Subcutaneous abdominal adipose tissue (tissue), 5 donors: ENCODE measurements at regions not wholly inside any gene's neighbourhood (a gene's known extent, or its start where the extent isn't known, plus 50 kb on each side); places are given as distances from the start of the nearest gene placed in this dataset.
"Not testable (repeated sequence)": the region's sequence is repeated elsewhere in the genome, so short reads cannot be mapped to it uniquely, and the experiment has no call there.

Experiments used
- H3K27ac ChIP-seq: one replicate; pipeline ENCODE4 v1.7.0; 2013; ENCODE audit warnings: low read depth, mild to moderate bottlenecking, inconsistent platforms, low read length, moderate library complexity
- H3K27me3 ChIP-seq, 5 donors: one replicate each; pipeline ENCODE4 v1.7.0; 2013; ENCODE audit warnings: low read length in 5 of 5, inconsistent platforms in 1 of 5; ENCODE audit not compliant: control insufficient read depth in 5 of 5, insufficient read depth in 4 of 5
- H3K36me3 ChIP-seq, 5 donors: one replicate each; pipeline ENCODE4 v1.7.0; 2013; ENCODE audit warnings: low read length in 5 of 5; ENCODE audit not compliant: control insufficient read depth in 5 of 5, insufficient read depth in 5 of 5
- H3K4me1 ChIP-seq, 5 donors: one replicate each; pipeline ENCODE4 v1.7.0; 2013; ENCODE audit warnings: low read length in 5 of 5, mild to moderate bottlenecking in 3 of 5, moderate library complexity in 1 of 5; ENCODE audit not compliant: control insufficient read depth in 5 of 5, insufficient read depth in 5 of 5
- H3K4me3 ChIP-seq, 5 donors: one replicate each; pipeline ENCODE4 v1.7.0; 2013; ENCODE audit warnings: low read length in 5 of 5, low read depth in 1 of 5
- H3K9ac ChIP-seq, 5 donors: one replicate each; pipeline ENCODE4 v1.7.0; 2013; ENCODE audit warnings: low read length in 5 of 5, mild to moderate bottlenecking in 4 of 5, moderate library complexity in 3 of 5
- H3K9me3 ChIP-seq, 5 donors: one replicate each; pipeline ENCODE4 v1.7.0; 2013; ENCODE audit warnings: low read length in 5 of 5; ENCODE audit not compliant: control insufficient read depth in 5 of 5
- donor health status: healthy.
- donor health status: healthy.
- donor health status: healthy.
- donor health status: healthy.
- donor health status: healthy.

DNA sequence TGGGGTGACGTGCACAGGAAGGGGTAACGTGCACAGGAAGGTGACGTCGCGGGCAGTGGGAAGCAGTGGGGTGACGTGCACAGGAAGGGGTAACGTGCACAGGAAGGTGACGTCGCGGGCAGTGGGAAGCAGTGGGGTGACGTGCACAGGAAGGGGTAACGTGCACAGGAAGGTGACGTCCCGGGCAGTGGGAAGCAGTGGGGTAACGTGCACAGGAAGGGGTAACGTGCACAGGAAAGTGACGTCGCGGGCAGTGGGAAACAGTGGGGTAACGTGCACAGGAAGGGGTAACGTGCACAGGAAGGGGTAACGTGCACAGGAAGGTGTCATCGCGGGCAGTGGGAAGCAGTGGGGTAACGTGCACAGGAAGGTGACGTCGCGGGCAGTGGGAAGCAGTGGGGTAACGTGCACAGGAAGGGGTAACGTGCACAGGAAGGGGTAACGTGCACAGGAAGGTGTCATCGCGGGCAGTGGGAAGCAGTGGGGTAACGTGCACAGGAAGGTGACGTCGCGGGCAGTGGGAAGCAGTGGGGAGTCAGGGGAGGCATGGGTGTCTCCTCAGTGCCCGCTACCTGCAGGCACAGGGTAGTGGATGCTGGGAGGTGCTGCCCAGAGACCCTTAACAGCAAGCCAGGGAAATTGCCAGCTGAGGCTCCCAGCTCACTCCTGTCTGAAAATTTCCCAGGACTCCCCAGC lies 68.0 kb upstream of the CTBP2 start:
- H3K27ac ChIP-seq, H3K9me3 ChIP-seq, H3K4me1 ChIP-seq, H3K36me3 ChIP-seq, H3K27me3 ChIP-seq, H3K4me3 ChIP-seq, H3K9ac ChIP-seq: not testable (repeated sequence)

GRCh38 chr10:125227546-125227945 lies 67.2 kb upstream of the CTBP2 start:
- Histone ChIP-seq H3K9ac (no peak overlapping the region), H3K4me3 (no peak overlapping the region), H3K27me3 (peaks cover 0 to 3% (median 0%) of the 10 kb centered on the region in 5 donors), H3K9me3 (peaks cover 0 to 3% (median 0%) of the 10 kb centered on the region in 5 donors), H3K36me3 (no peaks in the 10 kb centered on the region), H3K27ac (no peak overlapping the region), H3K4me1 (no peaks in the 10 kb centered on the region)

- H3K9me3 ChIP-seq, result peaks cover 0 to 3% (median 0%) of the 10 kb centered on the region in 5 donors
- no peak overlapping the region for H3K9ac ChIP-seq
- H3K4me1 ChIP-seq, result no peaks in the 10 kb centered on the region
- H3K27me3 ChIP-seq, result peaks cover 0 to 6% (median under 1%) of the 10 kb centered on the region in 5 donors
- no peak overlapping the region for H3K4me3 ChIP-seq
- H3K36me3 ChIP-seq, result no peaks in the 10 kb centered on the region
- H3K27ac ChIP-seq, result no peak overlapping the region
Measured at GRCh38 chr10:125226823-125227222, 66.5 kb upstream of the CTBP2 start.

DNA sequence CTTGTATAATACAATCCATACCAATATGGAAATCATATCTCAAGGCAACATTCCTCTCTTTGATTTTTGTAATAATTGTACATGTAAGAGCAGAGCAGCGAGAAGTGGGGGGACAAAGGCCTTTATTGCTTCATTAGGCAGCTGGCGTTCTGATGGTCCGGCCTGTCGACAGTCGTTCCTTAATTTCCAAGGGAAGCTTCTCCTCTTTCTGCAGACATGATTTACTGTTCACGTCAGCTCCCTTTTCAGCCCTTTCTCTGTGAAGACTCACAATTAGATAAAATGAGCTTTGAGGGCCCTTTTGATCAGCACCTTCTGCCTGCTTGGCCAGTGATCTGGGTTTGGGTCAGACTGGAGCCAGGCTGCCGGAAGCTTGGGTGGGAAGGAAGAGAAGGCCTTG lies 65.6 kb upstream of the CTBP2 start:
- Histone ChIP-seq H3K4me3 (no peak overlapping the region), H3K9ac (no peak overlapping the region), H3K27me3 (peaks cover 0 to 6% (median 3%) of the 10 kb centered on the region in 5 donors), H3K36me3 (no peaks in the 10 kb centered on the region), H3K4me1 (no peaks in the 10 kb centered on the region), H3K27ac (no peak overlapping the region), H3K9me3 (peaks cover 0 to 3% (median 0%) of the 10 kb centered on the region in 5 donors)

DNA sequence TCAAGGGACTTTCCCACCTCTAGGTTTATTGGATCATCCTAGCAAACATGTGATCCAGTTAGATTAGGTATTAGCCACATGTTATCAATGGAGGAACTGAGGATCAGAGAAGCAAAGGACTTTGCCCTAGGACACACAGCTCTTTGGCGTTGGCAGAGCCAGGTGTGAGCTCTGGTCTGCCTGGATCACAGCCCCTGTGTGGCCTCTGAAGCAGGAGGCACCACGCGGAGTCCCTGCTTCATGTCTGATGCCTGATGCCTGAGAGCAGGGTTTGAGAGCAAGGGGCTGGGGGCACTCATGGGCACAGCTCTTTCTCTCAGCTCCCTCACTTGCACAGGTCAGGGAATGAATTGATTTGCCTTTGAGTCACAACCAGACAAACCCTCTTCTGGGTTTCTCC lies 64.7 kb upstream of the CTBP2 start:
- no peak overlapping the region for H3K9ac ChIP-seq
- no peaks in the 10 kb centered on the region for H3K36me3 ChIP-seq
- peaks cover 0 to 3% (median 0%) of the 10 kb centered on the region in 5 donors for H3K9me3 ChIP-seq
- H3K27ac ChIP-seq, result no peak overlapping the region
- peaks cover 0 to 6% (median 3%) of the 10 kb centered on the region in 5 donors for H3K27me3 ChIP-seq
- H3K4me3 ChIP-seq, result no peak overlapping the region
- H3K4me1 ChIP-seq, result no peaks in the 10 kb centered on the region

DNA sequence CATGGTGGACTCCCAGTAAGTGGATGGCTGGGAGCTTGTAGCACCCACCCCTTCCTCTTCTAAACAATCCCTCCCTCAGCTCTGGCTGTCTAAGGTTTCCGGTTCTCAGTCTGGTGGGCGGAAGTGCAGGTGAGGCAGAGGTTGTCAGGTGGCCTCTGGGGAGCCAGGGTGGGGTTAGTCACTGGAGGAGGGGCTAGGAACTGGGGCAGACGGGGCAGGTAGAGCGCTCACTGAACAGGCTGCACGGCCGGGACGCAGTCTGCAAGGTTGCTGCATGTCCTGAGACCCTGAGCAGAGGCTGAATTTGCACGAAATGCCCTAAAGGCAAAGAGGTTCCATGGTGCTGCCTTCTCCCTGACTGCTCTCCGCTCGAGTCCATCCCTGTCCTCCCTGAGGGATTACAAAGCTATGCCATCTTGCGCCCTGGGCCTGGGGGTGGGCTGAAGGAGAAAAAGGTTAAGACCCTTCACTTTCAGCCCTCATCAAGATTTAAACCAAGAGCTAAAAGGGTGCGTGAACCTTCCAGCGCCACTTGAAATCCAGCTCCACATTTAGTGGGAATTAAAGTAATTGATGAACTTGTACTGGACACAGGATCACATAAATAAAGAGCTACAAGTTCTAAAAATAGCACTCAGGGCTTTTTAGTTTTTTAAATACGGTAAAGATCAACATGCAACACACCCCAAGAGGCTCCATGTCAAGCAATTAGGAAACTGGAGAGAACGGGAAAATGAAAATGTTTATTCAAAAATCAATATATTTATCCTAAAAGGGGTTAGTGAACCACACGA lies 62.3 kb upstream of the CTBP2 start:
- Histone ChIP-seq H3K36me3 (no peaks in the 10 kb centered on the region), H3K27ac (no peak overlapping the region), H3K4me3 (no peak overlapping the region), H3K9me3 (peaks cover 0 to 2% (median 0%) of the 10 kb centered on the region in 5 donors), H3K27me3 (peaks cover 0 to 6% (median 3%) of the 10 kb centered on the region in 5 donors), H3K9ac (no peak overlapping the region), H3K4me1 (no peaks in the 10 kb centered on the region)

GRCh38 chr10:125221716-125222115 lies 61.4 kb upstream of the CTBP2 start:
- H3K27me3 ChIP-seq, result peaks cover 0 to 6% (median 3%) of the 10 kb centered on the region in 5 donors
- H3K9me3 ChIP-seq, result no peaks in the 10 kb centered on the region
- H3K9ac ChIP-seq, result no peak overlapping the region
- H3K4me1 ChIP-seq, result no peaks in the 10 kb centered on the region
- no peak overlapping the region for H3K27ac ChIP-seq
- H3K36me3 ChIP-seq, result no peaks in the 10 kb centered on the region
- H3K4me3 ChIP-seq, result no peak overlapping the region

- Histone ChIP-seq H3K36me3 (no peaks in the 10 kb centered on the region), H3K27ac (no peak overlapping the region), H3K4me3 (no peak overlapping the region), H3K4me1 (no peaks in the 10 kb centered on the region), H3K9ac (no peak overlapping the region), H3K9me3 (no peaks in the 10 kb centered on the region), H3K27me3 (peaks cover 0 to 6% (median 3%) of the 10 kb centered on the region in 5 donors)
Measured at GRCh38 chr10:125219776-125220175, 59.4 kb upstream of the CTBP2 start.

DNA sequence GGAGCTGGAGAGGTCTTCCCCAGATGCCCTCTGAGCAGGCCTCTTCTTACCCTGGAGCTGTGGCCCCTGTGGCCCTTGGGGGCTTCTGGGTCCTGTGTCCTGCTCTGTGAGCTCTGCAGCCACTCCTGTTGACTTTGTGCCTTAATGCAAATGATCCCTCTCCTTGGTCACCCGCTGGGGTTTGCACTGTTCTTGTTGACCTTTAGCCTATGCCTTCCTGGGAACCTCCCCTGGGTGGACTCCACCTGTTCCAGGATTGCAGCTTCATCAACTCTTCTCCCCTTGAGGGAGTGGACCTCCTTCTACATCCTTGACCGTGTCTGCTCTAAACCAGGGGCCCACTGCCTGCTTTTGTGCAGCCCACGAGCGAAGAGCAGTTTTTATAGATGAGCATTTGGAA lies 58.6 kb upstream of the CTBP2 start:
- no peaks in the 10 kb centered on the region for H3K36me3 ChIP-seq
- peaks cover 0 to 6% (median 3%) of the 10 kb centered on the region in 5 donors for H3K27me3 ChIP-seq
- H3K27ac ChIP-seq, result no peak overlapping the region
- no peaks in the 10 kb centered on the region for H3K4me1 ChIP-seq
- H3K9me3 ChIP-seq, result no peaks in the 10 kb centered on the region
- no peak overlapping the region for H3K9ac ChIP-seq
- H3K4me3 ChIP-seq, result no peak overlapping the region

GRCh38 chr10:125217990-125218675 lies 57.8 kb upstream of the CTBP2 start:
- Histone ChIP-seq H3K4me3 (no peak overlapping the region), H3K9me3 (no peaks in the 10 kb centered on the region), H3K36me3 (no peaks in the 10 kb centered on the region), H3K27ac (no peak overlapping the region), H3K27me3 (peaks cover 0 to 7% (median 3%) of the 10 kb centered on the region in 5 donors), H3K4me1 (no peaks in the 10 kb centered on the region), H3K9ac (no peak overlapping the region)
